ENCODE measurements at regions not wholly inside any gene's neighbourhood (a gene's known extent, or its start where the extent isn't known, plus 50 kb on each side); places are given as distances from the start of the nearest gene placed in this dataset.

DNA sequence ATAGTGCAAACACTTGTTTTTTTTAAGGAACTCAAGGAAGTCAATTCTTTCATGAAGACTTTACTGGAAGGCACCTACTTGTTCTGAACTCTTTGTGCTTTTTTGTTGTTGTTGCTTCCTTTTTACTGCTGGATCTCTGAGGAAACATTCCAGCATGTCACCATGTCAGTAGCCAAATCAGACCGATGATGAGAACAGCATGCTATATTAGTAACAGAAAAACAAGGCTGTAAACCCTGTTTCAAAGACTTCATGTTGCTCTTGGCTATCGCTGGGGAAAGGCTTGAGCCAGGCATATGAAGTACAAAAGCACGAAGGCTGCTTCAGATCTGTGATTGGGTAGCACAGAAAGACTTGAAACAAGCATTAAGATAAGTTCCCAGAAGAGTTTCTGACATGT, 125.6 kb upstream of the SLC5A12 start:
- TF ChIP-seq, protein P1, sequence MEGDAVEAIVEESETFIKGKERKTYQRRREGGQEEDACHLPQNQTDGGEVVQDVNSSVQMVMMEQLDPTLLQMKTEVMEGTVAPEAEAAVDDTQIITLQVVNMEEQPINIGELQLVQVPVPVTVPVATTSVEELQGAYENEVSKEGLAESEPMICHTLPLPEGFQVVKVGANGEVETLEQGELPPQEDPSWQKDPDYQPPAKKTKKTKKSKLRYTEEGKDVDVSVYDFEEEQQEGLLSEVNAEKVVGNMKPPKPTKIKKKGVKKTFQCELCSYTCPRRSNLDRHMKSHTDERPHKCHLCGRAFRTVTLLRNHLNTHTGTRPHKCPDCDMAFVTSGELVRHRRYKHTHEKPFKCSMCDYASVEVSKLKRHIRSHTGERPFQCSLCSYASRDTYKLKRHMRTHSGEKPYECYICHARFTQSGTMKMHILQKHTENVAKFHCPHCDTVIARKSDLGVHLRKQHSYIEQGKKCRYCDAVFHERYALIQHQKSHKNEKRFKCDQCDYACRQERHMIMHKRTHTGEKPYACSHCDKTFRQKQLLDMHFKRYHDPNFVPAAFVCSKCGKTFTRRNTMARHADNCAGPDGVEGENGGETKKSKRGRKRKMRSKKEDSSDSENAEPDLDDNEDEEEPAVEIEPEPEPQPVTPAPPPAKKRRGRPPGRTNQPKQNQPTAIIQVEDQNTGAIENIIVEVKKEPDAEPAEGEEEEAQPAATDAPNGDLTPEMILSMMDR (IDR thresholded peaks at IDR 0.05): no peak
- TF ChIP-seq POLR2A (IDR thresholded peaks at IDR 0.05): no peak

Data from Peyer's patch (tissue), 4 donors.